A549 (cell line): ENCODE measurements at regions not wholly inside any gene's neighbourhood (a gene's known extent, or its start where the extent isn't known, plus 50 kb on each side); places are given as distances from the start of the nearest gene placed in this dataset.

Experiments
- ATAC-seq, 2 experiments: fragments of 200-7000 bp in 1 of 2; fragments of >200 bp in 1 of 2; cut with Nextera tagmentation in 1 of 2; cut with Tn5 transposase in 1 of 2; 3 replicates each; pipeline versions ENCODE4 v1.8.0 to v1.9.1; 2018 to 2020; ENCODE audit warnings: mild to moderate bottlenecking in 1 of 2, moderate library complexity in 1 of 2
- CTCF ChIA-PET: fragments of 300-600 bp; sonication (Branson Sonifier 250); formaldehyde crosslinking; extraction: SDS; loops from one replicate; lab custom pipeline; 2021; ENCODE audit warnings: antibody characterized with exemption, inconsistent platforms; lab: Yijun Ruan, JAX
- POLR2A ChIA-PET: fragments of 350-600 bp; formaldehyde crosslinking; extraction: SDS; loops from one replicate; lab custom pipeline; 2021; ENCODE audit warnings: antibody characterized with exemption, inconsistent platforms; lab: Yijun Ruan, JAX
- DNase-seq, 2 experiments: peaks; one replicate each; pipeline versions ENCODE4 v3.0.0 to v3.0.0-alpha.2; 2011 to 2016; ENCODE audit warnings: low read depth in 1 of 2, low spot score in 1 of 2
- FAIRE-seq: peaks from 2 replicates; lab custom pipeline; 2011; peaks lifted over from hg19 to GRCh38; lab: Jason Lieb, UNC
- H3K27ac ChIP-seq, 2 experiments: fragments of >200 bp; sonication (Bioruptor Twin); formaldehyde crosslinking; 3 replicates each; pipeline ENCODE4 v1.5.1; 2016 to 2017
- H3K4me1 ChIP-seq: fragments of >200 bp; sonication (Bioruptor Twin); formaldehyde crosslinking; 3 replicates; pipeline ENCODE4 v1.6.1; 2016
- H3K4me2 ChIP-seq: fragments of >200 bp; sonication (Bioruptor Twin); formaldehyde crosslinking; 3 replicates; pipeline ENCODE4 v1.6.1; 2016
- H3K4me3 ChIP-seq: fragments of >200 bp; sonication (Bioruptor Twin); formaldehyde crosslinking; 3 replicates; pipeline ENCODE4 v1.5.1; 2016
- H3K9me3 ChIP-seq: fragments of >200 bp; sonication (Bioruptor Twin); formaldehyde crosslinking; 3 replicates; pipeline ENCODE4 v1.6.1; 2016
- BCL3 ChIP-seq: fragments of >200 bp; sonication (Bioruptor Twin); formaldehyde crosslinking; IDR thresholded peaks from 3 replicates; pipeline ENCODE4 v1.6.1; 2016
- CHD2 ChIP-seq: fragments of 150-350 bp; IDR thresholded peaks from 2 replicates; pipeline ENCODE4 v1.6.1; 2014; ENCODE audit warnings: low read length; ENCODE audit not compliant: partially characterized antibody
- CTCF ChIP-seq: fragments of >200 bp; sonication (Bioruptor Twin); formaldehyde crosslinking; IDR thresholded peaks from 3 replicates; pipeline ENCODE4 v1.5.1; 2016
- E2F6 ChIP-seq: IDR thresholded peaks from 2 replicates; pipeline ENCODE4 v1.6.1; 2012; ENCODE audit warnings: low read depth, borderline replicate concordance
- EHMT2 ChIP-seq: fragments of 200-600 bp; sonication (generic); IDR thresholded peaks from 2 replicates; pipeline ENCODE4 v1.6.1; 2016; ENCODE audit warnings: antibody characterized with exemption, low read depth, mild to moderate bottlenecking, moderate library complexity
- ESRRA ChIP-seq: fragments of 150-350 bp; IDR thresholded peaks from 2 replicates; pipeline ENCODE4 v1.6.1; 2014; ENCODE audit warnings: mild to moderate bottlenecking, low read length, borderline replicate concordance
- GATA3 ChIP-seq: IDR thresholded peaks from 2 replicates; pipeline ENCODE4 v1.6.1; 2012; ENCODE audit warnings: borderline replicate concordance
- KDM1A ChIP-seq: fragments of 200-600 bp; sonication (generic); IDR thresholded peaks from 2 replicates; pipeline ENCODE4 v1.6.1; 2016; ENCODE audit warnings: low read depth, mild to moderate bottlenecking
- KDM5A ChIP-seq: fragments of 200-600 bp; sonication (generic); IDR thresholded peaks from 2 replicates; pipeline ENCODE4 v1.6.1; 2016; ENCODE audit warnings: antibody characterized with exemption, mild to moderate bottlenecking
- MAX ChIP-seq: IDR thresholded peaks from 2 replicates; pipeline ENCODE4 v1.6.1; 2012
- NPAS2 ChIP-seq: fragments of 250-450 bp; sonication (Bioruptor Pico); IDR thresholded peaks from 2 replicates; pipeline ENCODE4 v1.8.0; 2022; ENCODE audit warnings: mild to moderate bottlenecking, moderate library complexity, borderline replicate concordance
- RAD21 ChIP-seq, 2 experiments: fragments of >200 bp in 1 of 2; sonication (Bioruptor Twin) in 1 of 2; formaldehyde crosslinking in 1 of 2; IDR thresholded peaks in 1 of 2; conservative IDR thresholded peaks in 1 of 2; 2 replicates in 1 of 2; 3 replicates in 1 of 2; pipeline ENCODE4 v1.6.1; 2012 to 2018; ENCODE audit warnings: inconsistent platforms in 1 of 2
- RARB ChIP-seq: fragments of 250-450 bp; sonication (Bioruptor Pico); IDR thresholded peaks from 2 replicates; pipeline ENCODE4 v1.8.0; 2021; ENCODE audit warnings: mild to moderate bottlenecking, moderate library complexity
- RCOR1 ChIP-seq: fragments of 150-350 bp; IDR thresholded peaks from 2 replicates; pipeline ENCODE4 v1.6.1; 2014; ENCODE audit warnings: antibody characterized with exemption, low read length, low read depth
- REST ChIP-seq: fragments of 200-600 bp; sonication (generic); IDR thresholded peaks from 2 replicates; pipeline ENCODE4 v1.6.1; 2016; ENCODE audit warnings: antibody characterized with exemption, mild to moderate bottlenecking, moderate library complexity
- TFCP2L1 ChIP-seq: fragments of 250-450 bp; sonication (Bioruptor Pico); IDR thresholded peaks from 2 replicates; pipeline ENCODE4 v1.5.0; 2021; ENCODE audit warnings: mild to moderate bottlenecking
- ZNF302 ChIP-seq: fragments of 250-450 bp; sonication (Bioruptor Pico); IDR thresholded peaks from 2 replicates; pipeline ENCODE4 v1.9.0; 2021; ENCODE audit warnings: inconsistent platforms, mild to moderate bottlenecking, moderate library complexity
- WGBS: methylation state at CpG from one replicate; pipeline ENCODE4 v1.1.6; 2017; ENCODE audit errors: missing lambda C conversion rate; 5-methylcytosine and 5-hydroxymethylcytosine counted together

- ChIA-PET POLR2A (no interaction called here), CTCF (interaction anchor here (0.6 to 1.1 kb wide), 2 partner anchors 8 to 41 kb away, joined by 3 read pairs; no protein-coding TSS in a partner anchor)
- ATAC-seq (no peak), DNase-seq (no peak), FAIRE-seq (no peak)
- H3K4me2 ChIP-seq, result no peak overlapping the region
- no peaks in the 10 kb centered on the region; the same call in 2 of the 3 replicates for H3K9me3 ChIP-seq
- TF ChIP-seq EHMT2 (no peak), ESRRA (no peak), RAD21 (conservative IDR thresholded peaks at IDR 0.05 in 1 of 2, IDR thresholded peaks at IDR 0.05 in 1 of 2) (no peak), BCL3 (no peak), TFCP2L1 (no peak), ZNF302 (CRISPR knock-in tag) (no peak), NPAS2 (CRISPR knock-in tag) (no peak), KDM1A (no peak), E2F6 (no peak), RARB (CRISPR knock-in tag) (no peak), CTCF (no peak), GATA3 (no peak)
- H3K27ac ChIP-seq, result no peak overlapping the region
- WGBS, result 0% methylated on average over 3 of the region's 3 CpGs
- H3K4me1 ChIP-seq, result no peaks in the 10 kb centered on the region
- no peak overlapping the region for H3K4me3 ChIP-seq
Observed at GRCh38 chr16:64712026-64712425, 409.8 kb downstream of the CDH11 start.

- ATAC-seq, result no peak
Observed at GRCh38 chr16:64711596-64711995, 410.3 kb downstream of the CDH11 start.

More at GRCh38 chr16:64711596-64711995, 410.3 kb downstream of the CDH11 start:
- Histone ChIP-seq H3K27ac (no peak overlapping the region), H3K4me3 (no peak overlapping the region), H3K9me3 (no peaks in the 10 kb centered on the region; the same call in 2 of the 3 replicates), H3K4me2 (no peak overlapping the region), H3K4me1 (no peaks in the 10 kb centered on the region)
- TF ChIP-seq REST (no peak), KDM5A (no peak), RCOR1 (no peak), CHD2 (no peak), MAX (no peak)
- FAIRE-seq (no peak), DNase-seq (no peak)
- ChIA-PET POLR2A (no interaction called here), CTCF (interaction anchor here (0.6 to 1.1 kb wide), 2 partner anchors 8 to 41 kb away, joined by 3 read pairs; no protein-coding TSS in a partner anchor)
- 12% methylated on average over 2 of the region's 2 CpGs for WGBS
